Loucy (cell line): ENCODE measurements at regions not wholly inside any gene's neighbourhood (a gene's known extent, or its start where the extent isn't known, plus 50 kb on each side); places are given as distances from the start of the nearest gene placed in this dataset.

Experiments
- EZH2phosphoT487 ChIP-seq: fragments of 200-600 bp; IDR thresholded peaks from 2 replicates; pipeline ENCODE4 v1.6.1; 2018; ENCODE audit warnings: antibody characterized with exemption, mild to moderate bottlenecking, moderate library complexity, borderline replicate concordance
- TF ChIP-seq, protein P1 (sequence below): fragments of 200-600 bp; sonication (generic); conservative IDR thresholded peaks from 2 replicates; pipeline ENCODE4 v1.5.1; 2014; ENCODE audit warnings: mild to moderate bottlenecking, antibody characterized with exemption, low read length

- TF ChIP-seq, protein P1, sequence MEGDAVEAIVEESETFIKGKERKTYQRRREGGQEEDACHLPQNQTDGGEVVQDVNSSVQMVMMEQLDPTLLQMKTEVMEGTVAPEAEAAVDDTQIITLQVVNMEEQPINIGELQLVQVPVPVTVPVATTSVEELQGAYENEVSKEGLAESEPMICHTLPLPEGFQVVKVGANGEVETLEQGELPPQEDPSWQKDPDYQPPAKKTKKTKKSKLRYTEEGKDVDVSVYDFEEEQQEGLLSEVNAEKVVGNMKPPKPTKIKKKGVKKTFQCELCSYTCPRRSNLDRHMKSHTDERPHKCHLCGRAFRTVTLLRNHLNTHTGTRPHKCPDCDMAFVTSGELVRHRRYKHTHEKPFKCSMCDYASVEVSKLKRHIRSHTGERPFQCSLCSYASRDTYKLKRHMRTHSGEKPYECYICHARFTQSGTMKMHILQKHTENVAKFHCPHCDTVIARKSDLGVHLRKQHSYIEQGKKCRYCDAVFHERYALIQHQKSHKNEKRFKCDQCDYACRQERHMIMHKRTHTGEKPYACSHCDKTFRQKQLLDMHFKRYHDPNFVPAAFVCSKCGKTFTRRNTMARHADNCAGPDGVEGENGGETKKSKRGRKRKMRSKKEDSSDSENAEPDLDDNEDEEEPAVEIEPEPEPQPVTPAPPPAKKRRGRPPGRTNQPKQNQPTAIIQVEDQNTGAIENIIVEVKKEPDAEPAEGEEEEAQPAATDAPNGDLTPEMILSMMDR, result no peak
- TF ChIP-seq EZH2phosphoT487, result no peak
Measured at GRCh38 chr5:8304341-8304740, 435.4 kb downstream of the MTRR start.
